Right kidney (tissue), 1 donor: ENCODE measurements at regions not wholly inside any gene's neighbourhood (a gene's known extent, or its start where the extent isn't known, plus 50 kb on each side); places are given as distances from the start of the nearest gene placed in this dataset.

ENCODE experiments used
- DNase-seq: peaks from one replicate; pipeline ENCODE4 v3.0.0-alpha.2; 2016

DNA sequence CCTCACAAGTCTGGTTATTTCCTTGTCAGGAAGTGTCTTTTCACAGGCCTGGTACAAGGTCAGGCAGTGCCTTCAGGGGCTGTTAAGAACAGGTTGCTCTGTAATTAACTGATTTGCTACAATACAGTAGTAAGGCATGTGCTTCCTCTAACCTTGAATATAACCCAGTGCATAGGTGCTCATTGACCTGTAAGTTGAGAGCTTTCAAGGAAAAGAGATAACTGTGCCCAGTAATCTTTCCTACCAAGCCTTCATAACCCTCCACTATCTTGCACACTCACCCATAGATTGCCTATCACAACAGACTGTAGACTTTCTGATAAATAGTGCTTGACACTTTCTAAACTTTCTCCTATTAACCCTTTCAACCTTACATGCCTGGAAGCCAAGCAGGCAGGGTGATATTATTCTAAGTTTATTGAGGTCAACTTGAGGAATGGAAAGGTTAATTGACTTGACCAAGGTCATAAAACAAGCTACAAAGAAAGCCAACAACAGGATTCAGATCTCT is 148.1 kb downstream of the PPARGC1A start:
- DNase-seq = peak; percentile 29

DNA sequence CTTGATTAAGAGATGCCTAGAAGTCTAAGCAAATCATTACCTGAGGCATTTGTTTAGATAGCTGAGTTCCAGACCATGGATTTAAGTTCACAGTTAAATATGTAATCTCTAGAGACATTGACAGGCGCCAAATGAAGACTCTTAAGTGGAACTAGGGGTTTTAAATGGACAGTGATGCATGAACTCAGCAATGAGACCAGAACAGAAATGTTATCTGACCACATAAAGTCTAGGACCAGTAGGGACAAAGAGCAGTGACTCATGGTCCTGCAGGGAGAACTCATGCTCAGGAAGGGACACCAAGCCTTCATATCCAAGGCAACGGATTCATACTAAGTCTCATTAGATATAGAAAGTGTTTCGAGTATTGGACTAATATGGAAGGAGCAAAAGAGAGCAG is 152.3 kb downstream of the PPARGC1A start:
- no peak for DNase-seq

DNA sequence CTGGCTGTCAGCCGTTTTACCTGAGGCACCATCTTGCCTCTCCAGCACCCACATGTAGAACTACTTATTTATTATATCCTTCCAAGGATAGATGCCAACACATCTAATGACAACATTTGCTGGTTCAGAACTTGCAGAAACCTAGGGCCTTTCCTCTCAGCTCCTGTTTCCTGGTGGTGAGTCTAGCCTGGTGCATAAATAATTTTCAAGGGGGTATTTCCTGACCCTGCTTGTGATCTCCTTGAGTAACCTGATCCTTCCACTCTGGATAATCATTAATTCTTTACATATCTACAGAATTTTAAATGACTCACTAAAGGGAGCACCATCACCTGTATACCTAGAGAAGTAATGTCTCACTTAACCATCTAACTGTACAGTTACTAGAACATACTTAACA is 153.4 kb downstream of the PPARGC1A start:
- DNase-seq = no peak

DNA sequence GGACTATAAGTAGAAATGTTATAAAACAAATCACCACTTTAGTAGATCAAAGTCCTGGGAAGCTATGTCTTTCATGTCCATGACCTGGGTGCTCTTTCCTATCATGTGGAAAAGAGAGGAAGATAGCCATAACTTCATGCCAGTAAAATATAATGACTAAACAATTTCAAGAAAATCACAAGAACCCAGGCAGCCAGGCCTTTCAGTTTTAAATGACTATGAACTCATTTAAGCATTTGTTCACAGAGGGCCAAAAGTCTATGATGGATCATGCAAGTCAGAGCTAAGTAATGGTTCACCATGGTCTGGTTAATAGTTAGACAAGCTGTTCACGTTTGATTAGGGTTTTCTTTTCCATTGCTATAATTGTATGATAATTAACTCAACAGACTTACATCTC is 155.8 kb downstream of the PPARGC1A start:
- peak; percentile 21 for DNase-seq

- DNase-seq = peak; percentile 9
These were observed 156.4 kb downstream of the PPARGC1A start for GRCh38 chr4:23733476-23733875.

GRCh38 chr4:23730998-23731397 is 158.8 kb downstream of the PPARGC1A start:
- DNase-seq = no peak

DNA sequence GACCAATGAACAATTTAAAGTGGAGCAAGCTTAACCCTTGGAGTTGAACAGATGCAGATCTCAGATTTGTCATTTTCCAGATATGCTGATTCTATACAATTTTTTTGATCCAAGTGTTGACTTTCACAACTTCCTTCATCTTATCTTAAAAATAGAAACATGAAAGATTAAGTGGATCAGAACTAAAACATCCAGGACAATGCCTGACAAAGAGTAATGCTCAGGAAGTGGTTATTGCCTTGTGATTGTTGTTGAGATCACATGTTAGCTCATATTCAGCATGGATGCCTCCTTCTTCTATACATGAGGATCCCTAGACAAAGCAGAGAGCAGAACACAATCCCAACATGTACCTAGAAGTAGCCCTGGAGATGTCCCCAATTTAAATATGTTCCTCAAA is 160.9 kb downstream of the PPARGC1A start:
- DNase-seq = no peak

DNA sequence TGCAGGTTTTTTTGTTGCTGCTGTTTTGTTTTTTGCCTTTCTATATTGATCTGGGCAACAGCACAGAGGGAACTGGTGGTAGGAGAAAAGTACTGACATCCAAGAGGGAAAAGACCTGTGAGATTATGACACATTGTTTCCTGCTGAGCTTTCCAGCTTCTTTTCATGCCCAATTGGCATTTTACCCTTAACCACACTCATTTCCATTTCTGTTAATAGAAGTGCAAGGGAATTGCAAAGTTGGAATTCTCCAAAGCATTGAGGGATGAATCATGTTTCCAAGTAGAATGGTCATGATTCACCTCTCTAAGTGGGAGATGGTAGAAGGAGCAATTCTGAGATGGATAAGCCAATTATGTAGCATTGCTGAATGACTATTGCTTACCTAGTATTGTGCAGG is 161.5 kb downstream of the PPARGC1A start:
- DNase-seq = no peak

DNA sequence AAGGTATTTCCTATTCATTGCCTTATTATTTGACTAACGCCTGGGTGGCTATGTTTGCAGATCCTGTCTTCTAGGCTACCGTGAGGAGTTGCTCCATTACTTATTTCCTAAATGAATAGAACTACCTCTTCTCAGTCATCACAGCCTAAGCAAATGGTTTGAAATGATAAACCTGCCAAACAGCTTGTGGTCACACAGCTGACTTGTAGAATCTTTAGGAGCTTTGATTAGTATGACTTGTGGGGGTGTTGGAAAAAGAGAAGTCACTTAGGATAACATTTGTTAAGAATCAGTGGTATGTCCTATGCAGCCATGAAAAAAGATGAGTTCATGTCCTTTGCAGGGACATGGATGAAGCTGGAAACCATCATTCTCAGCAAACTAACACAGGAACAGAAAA is 169.3 kb downstream of the PPARGC1A start:
- DNase-seq = no peak

DNA sequence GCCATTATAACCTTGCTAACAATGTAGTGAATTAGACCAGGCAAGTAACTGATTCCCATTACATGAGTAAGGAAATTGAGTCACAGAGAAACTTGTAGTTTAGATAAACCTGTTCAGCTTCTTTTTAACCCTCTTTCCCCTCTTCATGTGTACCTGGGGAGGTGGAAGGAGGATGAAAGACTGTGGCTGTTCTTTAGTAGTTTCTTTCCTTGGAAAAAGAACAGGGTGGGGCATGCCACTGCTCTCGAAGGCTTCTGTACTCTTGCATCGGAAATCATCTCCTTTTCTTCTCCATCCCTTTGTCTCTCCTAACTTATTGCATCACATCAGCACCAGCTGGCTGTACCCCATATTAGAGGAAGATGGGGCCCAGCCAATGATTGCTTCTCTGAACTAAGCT is 171.4 kb downstream of the PPARGC1A start:
- DNase-seq = no peak

DNA sequence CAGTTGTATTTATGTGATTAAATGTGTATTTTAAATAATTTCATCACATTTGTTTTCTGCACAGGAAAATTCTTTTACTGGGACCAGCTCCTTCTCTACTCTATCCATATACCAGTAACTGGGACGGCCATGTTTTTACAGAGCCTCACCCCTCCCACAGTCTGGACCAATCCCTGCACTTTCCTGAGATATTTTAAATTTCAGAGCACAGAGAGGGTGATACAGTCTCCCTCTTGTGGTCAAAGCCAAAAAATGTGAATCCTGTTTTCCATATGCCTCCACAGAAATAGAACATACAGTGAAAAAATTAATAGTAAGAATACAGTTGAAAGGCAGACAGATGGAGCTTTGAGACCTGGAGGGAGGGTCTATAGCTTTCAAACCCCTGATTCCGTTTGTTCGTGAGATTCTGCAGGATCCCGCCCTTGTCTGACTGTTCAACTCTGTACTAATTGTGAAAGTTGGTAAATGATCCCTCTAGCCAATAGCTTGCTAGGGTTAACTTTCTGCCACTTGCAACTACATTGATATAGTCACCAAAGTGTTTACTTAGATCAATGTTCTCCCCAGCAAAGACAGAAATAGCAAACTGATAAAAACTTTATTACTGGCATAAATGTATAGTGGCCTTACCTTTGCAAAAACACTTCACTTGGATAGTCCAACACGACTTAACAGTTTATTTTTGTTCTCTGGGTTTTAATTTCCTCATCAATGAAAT is 172.2 kb downstream of the PPARGC1A start:
- no peak for DNase-seq

DNA sequence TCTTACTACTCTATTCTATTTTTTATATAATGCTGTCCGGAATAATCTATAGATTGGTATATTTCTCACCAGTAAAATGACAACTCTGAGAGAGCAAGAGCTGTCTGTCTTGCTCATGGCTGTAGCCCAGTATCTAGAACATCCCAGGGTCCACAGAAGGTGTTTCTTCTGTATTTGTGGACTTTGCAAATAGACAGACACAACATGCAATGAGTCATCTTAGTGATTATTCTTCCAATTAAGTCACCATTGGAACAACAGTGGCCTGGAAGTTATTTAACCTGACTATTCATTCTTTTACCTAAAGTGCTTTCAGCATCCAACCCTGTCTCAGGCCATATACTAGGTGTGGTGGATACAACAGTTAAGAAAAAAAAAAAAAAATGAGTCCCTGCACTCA is 179.5 kb downstream of the PPARGC1A start:
- DNase-seq = no peak

DNA sequence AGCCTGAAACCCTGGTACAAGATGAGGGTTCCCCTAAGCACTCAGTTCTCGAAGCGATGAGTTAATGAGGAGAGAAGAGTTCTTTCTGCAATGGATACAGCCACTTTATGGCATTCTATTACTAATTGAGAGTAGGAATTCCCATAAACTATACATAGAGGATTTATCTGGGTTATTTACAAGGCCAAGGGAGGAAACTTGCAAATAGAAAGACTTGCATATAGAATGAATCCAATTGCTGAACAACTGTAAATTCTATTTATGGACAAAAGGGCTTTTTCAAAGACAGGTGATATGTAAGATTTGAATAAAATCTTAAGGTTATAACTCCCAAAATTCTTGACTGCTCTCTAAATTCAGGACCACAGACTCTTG is 182.2 kb downstream of the PPARGC1A start:
- DNase-seq = no peak

DNA sequence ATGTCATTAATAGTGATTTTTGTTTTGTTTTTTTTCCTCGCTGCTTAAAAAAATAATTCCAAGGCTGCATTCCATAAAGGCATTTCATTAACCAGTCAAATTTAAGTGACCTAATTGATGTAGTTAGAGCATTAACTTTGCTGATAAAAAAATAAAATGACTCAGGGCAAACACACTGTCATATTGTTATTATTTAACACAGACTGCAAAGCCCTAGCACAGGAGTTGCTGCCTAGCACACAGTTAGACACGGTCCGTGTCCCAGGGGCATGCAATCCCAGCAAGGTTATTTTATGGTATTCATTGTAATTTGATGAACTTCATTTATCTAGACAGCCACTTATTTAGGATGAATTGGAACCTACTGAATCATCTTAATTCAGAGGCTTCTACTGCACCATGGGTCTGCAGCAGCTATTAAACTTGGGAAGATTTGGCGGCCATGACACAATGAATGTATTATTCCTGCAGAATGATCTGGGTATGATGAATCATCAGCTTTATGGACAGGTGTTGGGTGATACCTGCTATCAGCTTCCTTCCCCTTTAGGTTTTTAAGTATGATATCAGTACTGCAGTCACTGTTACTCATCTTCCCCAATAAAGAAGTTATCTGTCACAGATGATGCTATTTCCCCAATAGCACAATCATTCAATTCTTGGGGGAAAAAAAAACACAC is 182.7 kb downstream of the PPARGC1A start:
- peak; percentile 14 for DNase-seq

DNA sequence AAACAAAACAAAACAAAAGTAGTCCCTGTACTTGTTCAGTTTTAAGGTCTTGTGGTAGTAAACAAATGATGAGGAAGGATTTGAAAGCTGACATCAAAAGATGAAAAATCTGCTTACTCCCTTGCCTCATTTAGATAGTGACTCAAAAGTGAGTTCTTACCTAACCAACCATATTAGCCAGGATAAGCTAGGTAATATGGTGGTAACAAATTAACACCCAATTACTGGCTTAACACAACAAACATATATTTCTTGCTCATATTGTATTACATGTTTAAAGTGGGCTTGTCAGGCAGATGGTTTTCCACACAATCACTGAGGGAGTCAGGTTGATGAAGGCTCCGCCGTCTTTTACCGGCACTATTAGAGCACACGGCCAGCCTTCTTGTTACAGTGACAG is 189.7 kb downstream of the PPARGC1A start:
- DNase-seq = no peak

DNA sequence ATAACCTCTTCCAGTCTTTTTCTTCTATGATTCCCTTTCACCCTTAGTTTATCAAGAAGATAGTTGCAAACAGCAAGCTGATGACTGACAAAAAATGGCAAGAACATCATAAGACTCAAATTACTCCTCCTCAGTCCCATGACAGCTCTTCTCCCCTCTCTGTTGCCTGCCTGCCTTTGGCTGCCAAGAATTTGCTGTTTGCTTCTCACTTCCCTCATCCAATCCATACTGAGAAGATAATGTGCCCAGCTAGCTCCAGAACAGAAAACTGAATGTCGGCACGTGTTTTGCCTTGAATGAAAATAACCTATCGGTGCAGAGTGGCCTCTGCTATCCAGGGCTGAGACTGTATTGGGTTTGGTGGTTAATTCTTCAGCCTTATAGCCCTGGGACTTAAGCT is 192.1 kb downstream of the PPARGC1A start:
- DNase-seq = no peak

GRCh38 chr4:23697001-23697528 is 192.8 kb downstream of the PPARGC1A start:
- DNase-seq = no peak

DNA sequence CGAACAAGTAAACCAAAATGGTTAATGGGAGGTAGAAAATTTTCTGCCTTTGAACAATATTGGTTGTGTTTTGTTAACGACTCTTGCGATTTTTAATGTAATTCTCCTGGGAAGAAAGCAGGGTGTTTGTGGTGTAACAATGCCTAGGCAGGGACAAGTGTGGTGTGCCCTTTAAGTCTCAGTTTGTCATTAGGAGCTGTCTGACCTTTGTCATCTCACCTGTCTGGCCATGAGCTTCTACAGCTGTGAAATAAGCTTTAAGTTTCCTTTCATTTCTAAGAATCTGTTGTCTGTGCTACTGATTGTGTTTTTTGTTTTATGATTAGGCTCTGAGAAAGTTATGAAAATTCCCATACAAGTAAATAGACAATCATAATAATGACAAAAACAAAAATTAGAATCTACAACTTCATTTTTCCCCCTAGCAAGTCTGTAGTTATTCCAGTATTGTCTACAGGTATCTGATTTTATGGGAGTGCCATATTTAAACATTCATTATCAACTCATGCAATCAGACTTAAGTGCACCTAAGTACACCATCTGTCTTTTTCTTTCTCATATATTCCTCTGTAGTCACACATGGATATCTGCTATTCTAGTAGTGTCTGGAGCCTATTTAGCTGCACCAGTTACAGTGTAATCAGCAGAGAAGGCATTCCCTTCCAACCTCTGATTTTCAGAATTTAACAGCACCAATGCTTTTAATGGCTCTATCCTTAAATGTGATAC is 203.5 kb downstream of the PPARGC1A start:
- no peak for DNase-seq

- no peak for DNase-seq
These were observed 204.4 kb downstream of the PPARGC1A start for GRCh38 chr4:23685471-23685870.

GRCh38 chr4:23680671-23681518 is 209.0 kb downstream of the PPARGC1A start:
- DNase-seq = no peak

DNA sequence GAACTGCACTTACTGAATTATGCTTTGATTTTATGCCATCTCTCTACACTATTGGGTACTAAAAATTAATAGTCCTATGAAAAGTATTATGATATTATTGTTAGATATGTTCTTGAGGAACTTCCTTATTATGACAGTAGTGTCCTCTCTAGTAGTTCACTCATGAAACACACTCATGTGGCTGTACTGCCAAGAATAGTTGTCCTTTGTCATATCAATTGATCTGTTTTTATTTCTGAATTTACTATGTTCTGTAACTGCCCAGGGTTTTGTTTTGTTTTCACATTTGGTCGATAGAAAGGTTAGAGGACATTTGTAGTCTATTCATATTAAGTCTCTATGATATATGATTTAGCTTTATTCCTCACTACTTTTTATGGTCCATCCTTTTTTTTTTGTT is 215.2 kb downstream of the PPARGC1A start:
- DNase-seq = no peak

- no peak for DNase-seq
These were observed 222.2 kb downstream of the PPARGC1A start for GRCh38 chr4:23667659-23668058.
